Endothelial cell of hepatic sinusoid (primary cell): ENCODE measurements at regions not wholly inside any gene's neighbourhood (a gene's known extent, or its start where the extent isn't known, plus 50 kb on each side); places are given as distances from the start of the nearest gene placed in this dataset.

Source experiments
- in situ Hi-C: cut with HindIII; loops from 2 replicates; pipeline ENCODE4 v1.10.0; 2017; ENCODE audit warnings: low sequenced_read_pairs

- in situ Hi-C loops = no loop called here
Measured at GRCh38 chr2:37855283-37856041, 69.6 kb upstream of the RMDN2 start.

- in situ Hi-C loops = no loop called here
Measured at GRCh38 chr2:37856101-37856751, 68.9 kb upstream of the RMDN2 start.

- in situ Hi-C loops = no loop called here
Measured at GRCh38 chr2:37857575-37858399, 67.3 kb upstream of the RMDN2 start.

DNA sequence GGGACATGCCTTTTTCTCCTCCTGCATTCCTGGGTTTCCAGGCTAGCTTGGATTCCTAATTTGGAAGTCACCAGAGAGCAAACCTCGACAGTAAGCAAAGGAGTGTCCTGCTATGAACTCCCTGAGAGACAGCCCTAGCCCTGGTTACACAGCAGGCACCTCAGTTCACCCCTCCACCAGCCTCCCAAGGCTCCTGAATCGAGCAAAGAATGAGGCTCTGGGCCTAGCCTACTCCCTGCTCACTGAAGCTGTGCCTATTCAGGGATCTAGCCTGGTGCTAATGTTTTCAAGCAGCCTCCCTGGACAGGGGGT is 66.7 kb upstream of the RMDN2 start:
- in situ Hi-C loops = no loop called here

DNA sequence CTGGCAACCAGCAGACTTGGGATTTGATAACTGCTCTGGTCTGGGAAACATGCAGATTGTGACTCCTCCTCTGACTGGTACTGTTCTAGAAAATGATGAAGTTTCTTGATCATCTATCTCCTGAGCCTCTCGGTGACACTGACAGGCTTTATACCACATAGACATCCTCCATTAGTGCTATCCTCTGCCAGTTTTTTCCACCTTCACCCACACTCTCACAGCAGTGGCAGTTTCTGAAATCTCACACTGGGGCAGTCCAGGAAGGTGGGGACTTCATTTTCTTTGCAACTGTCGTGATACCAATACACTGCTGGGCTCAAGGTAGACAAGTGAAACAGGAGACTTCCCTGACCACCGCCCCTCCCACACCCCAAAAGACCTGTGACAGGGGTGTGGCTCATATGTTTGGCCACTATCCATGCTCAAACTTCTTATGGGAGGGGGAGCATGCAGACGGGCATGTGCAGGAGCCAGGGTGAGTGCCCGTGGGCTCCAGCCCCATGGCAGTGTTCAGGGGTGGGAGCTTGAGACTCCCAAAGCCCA is 66.3 kb upstream of the RMDN2 start:
- in situ Hi-C loops = no loop called here

DNA sequence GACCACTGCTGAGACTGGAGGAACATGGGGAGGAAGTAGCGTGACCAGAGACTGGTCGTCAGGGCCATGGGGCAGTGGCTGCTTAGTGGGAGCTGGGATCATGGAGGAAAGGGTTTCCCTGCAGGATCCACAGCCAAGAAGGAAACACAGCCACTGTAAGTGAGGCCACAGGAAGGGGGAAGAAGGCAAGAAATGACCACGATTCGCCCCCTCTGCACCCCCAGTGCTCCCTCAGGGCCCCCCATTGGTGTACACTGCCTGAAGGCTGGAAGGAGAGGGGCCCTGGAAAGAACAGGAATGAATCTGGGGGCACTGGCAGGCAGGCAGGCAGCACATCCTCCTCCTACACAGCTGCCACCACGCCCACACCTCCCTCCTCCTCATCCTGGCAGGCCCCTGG is 62.5 kb upstream of the RMDN2 start:
- in situ Hi-C loops = loop anchor here (5.0 kb wide), 1 partner anchor 65 kb away; no protein-coding TSS in a partner anchor

- in situ Hi-C loops = loop anchor here (5.0 kb wide), 1 partner anchor 67 kb away; no protein-coding TSS in a partner anchor
Measured at GRCh38 chr2:37864217-37864616, 60.9 kb upstream of the RMDN2 start.

- in situ Hi-C loops = no loop called here
Measured at GRCh38 chr2:37865640-37866039, 59.4 kb upstream of the RMDN2 start.

DNA sequence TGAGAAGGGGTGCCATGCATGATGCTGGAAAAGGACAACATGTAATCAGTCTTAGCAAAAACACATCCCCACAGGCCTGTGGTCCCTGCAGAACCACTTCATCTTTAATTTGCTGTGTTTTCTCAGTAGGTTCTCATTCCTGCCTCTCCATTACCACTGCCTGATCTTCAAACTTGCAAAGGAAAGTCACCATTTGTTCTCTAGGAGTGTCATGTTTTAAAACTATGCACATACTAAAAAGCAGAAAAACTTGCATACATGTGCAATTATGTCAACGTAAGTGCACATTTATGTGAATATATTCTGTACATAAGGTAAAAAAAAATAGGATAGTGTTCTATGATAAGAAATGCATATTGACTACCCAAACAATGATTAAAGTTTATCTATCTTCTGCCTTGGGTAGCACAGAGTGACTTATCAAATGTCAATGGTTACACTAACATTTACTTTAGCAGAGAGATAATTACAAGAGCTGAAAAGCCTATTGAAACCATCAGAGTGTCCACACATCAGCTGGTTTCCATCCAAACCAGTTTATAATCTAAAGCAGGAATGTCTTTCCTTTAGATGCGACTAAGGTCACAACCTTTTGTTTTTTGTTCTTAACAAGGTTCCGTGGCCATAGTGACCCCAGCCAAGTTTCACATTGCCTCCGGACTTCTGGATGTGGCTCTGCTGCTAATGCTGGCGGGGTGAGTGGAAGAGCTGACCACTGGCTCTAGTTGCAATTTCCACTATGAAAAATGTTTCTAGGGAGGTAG is 58.7 kb upstream of the RMDN2 start:
- in situ Hi-C loops = no loop called here

DNA sequence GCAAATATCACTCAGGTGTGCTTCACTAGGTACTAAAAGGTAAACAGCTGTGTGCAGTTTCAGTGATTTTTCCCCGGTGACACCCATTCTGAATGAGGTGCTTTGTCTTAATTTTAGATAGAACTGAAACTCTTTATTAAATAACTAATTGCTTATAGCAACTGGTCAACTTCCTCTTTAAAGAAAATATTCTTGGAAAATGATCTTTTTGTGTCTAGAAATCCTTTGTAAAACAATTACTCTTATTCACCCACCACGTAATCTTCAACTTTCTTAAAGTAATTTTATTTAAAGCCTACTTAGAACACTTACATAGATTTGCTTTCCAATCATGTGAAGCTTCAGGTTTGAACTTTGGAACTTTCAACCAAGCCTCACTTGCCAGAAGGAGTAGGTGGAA is 57.9 kb upstream of the RMDN2 start:
- in situ Hi-C loops = no loop called here

DNA sequence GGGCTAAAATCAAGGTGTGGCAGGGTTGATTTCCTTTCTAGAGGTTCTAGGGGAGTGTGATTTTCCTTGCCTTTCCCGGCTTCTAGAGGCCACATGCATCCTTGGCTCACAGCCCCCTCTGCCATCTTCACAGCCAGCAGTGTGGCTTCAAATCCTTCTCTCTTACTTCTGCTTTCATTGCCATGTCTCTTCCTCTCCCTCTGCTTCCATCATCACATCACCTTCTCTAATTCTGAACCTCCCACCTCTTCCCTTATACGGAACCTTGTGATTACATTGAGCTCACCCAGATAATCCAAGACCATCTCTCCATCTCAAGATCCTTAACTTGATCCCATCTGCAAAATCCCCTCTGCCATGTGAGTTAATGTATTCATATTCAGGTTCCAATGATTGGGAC is 56.2 kb upstream of the RMDN2 start:
- in situ Hi-C loops = no loop called here

GRCh38 chr2:37869304-37869703 is 55.8 kb upstream of the RMDN2 start:
- in situ Hi-C loops = no loop called here

GRCh38 chr2:37869771-37870170 is 55.3 kb upstream of the RMDN2 start:
- in situ Hi-C loops = no loop called here

DNA sequence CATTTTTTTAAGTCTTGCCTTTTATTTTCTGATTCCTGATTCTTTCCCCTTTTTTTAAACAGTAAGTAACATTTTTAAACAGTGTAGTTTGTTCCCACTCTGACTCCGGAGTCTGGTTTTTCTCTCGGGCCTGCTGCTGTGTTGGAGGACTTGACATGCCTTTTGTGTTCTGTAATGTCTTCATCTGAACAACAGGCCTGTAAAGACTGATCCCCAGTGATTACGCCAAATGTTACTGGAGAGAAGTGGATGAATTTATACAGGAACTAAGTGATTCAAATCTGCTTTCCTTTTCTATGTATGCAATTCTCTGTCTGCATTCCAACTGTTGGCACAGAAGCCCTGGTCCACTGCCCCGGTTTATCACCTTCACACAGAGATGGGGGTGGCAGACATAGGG is 54.3 kb upstream of the RMDN2 start:
- in situ Hi-C loops = no loop called here

DNA sequence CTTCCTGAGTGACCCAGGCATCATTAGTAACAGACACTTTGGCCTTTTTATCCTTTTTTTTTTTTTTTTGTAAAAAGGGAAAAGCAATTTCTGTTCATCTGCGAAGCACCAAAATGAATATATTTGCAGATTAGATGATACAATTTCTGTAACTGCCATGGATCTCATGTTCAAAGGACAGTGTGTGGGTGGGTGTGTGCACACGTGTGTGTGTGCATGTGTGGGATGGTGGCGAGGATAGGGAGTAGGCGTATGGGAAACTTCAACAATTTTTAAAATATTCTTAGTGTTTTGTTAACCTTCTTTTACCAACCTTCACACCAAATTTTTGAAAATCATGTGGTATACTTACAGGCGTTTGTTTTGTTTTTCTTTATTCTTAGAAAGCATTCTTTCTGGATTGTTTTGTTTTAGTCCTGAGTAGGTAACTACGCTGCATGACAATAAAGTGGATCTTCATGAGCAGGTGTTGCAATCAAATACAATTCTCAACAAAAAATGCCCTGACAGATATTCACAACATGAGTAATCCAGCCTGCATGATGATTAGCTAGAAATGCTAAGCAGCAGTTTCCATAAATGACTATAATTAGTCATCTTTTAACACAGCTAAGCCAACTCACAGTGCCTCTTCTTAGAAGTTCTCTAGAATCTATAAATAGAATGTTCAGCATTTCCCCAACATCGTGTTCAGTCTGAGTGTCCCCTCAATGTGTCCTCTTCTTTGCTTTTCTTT is 53.5 kb upstream of the RMDN2 start:
- in situ Hi-C loops = no loop called here

DNA sequence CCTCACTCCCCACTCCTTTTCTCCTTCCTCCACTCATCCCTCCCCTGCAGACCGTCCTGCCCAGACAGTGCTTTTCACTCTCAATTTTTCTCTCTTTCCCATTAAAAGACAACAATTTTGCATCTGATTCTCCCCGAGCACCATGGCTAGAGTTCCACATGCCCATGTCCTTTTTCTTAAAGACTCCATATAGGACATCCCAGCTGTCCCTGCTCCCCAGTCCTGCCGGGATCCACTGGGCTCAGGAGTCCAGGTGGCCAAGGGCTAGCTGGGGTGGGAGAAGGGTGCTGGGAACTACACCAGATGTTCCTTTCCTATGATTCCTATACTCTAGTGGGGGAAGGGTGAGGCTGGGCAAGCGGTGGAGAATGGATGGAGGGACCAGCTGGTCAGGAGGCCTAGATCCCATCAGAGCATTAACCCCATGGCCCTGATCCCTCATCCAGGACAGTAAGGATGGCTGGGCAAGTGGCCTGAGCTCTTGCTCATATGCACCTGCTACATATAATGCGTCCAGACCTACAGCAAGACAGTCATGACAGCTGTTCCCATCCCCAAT is 52.8 kb upstream of the RMDN2 start:
- in situ Hi-C loops = no loop called here

DNA sequence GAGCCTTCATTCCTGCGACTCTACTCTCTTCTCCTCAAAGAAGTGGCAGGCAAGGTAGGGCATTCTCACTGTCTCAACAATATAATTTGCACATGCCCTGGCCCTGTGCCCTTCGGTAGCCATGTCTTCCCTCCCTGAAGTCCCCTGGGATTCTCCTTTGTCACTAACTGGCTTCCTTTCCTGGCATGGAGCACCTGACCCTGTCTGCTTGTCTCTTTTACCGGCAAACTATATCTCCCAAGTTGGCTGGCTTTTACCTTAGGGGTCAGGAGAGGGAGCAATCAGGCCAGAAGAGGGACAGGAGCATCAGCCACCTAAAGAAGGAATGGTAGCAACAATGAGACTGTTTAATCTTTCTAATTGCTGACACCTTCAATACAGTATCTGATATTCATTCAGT is 51.9 kb upstream of the RMDN2 start:
- in situ Hi-C loops = no loop called here

DNA sequence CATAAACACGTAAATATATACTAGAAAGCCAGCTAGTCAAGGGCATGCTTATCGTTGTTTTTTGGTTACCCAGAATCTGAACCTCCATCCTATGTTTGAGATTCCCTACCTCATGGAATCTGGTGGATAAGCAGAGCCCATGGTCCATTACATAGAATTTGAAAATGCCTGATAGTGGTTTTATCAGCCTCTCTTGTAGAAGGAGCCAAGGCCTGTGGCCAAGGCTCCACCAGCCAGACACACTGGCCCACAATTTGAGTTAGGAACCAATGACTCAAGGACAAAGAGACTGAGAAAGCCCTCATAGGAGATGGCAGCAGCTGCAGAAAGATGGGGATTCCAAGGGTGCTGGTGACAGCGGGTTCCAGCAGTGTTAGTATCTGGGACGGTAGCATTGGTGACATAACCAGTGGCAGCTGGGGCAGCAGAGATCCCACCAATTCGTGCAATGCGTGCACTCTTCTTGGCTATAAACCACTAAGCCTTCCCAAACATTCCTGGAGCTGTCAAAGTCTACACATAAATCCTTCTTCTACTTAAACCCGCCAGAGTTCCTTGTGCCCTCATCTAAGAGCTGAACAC is 51.2 kb upstream of the RMDN2 start:
- in situ Hi-C loops = no loop called here

DNA sequence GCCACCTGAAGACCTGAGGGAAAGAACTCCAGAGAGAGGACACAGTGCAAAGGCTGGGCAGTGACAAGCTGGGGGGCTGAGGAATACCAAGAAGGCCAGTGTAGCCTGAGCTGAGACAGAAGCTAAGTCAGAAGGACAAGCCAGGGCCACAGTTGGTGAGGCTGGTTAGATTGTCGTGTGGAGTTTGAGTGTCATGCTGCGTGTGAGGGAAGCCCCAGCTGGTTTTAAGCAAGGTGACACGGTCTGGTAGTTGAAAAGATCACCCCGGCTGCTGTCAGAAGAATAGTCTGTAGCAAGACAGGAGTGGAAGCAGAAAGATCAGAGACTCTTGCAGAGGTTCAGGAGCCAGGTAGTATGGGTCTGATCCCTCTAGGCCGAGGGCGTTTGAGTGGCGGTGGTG is 50.6 kb upstream of the RMDN2 start:
- in situ Hi-C loops = no loop called here
